ENCODE measurements at regions not wholly inside any gene's neighbourhood (a gene's known extent, or its start where the extent isn't known, plus 50 kb on each side); places are given as distances from the start of the nearest gene placed in this dataset.

DNA sequence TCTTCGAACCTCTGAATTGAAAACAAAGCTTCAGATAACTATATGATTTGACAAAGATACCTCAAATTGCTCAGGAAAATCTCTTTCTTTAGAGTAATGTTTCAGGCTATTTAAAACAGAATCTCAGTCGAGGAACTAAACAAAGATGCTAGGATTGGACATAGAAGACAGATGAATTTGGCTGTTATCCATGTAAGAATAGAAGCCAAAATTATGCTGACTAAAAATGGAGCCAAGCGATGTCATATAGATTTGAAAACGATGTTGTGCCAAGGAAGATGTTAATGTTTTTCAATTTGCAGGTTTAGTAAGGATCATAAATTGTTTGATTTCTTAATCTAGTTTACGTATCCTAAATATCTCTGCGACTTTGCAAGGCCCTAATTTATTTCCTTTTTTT lies 295.9 kb downstream of the FOXG1 start:
- no peaks in the 10 kb centered on the region for H3K9me3 ChIP-seq
- intact Hi-C loops (cut with DNase I) = no loop called here
- ATAC-seq = no peak
- no peak overlapping the region for H3K27ac ChIP-seq
- H3K27me3 ChIP-seq = no peaks in the 10 kb centered on the region
- H3K4me1 ChIP-seq = no peaks in the 10 kb centered on the region
- DNase-seq = no peak
- H3K36me3 ChIP-seq = no peaks in the 10 kb centered on the region
- H3K4me3 ChIP-seq = no peak overlapping the region
- TF ChIP-seq, protein P1, sequence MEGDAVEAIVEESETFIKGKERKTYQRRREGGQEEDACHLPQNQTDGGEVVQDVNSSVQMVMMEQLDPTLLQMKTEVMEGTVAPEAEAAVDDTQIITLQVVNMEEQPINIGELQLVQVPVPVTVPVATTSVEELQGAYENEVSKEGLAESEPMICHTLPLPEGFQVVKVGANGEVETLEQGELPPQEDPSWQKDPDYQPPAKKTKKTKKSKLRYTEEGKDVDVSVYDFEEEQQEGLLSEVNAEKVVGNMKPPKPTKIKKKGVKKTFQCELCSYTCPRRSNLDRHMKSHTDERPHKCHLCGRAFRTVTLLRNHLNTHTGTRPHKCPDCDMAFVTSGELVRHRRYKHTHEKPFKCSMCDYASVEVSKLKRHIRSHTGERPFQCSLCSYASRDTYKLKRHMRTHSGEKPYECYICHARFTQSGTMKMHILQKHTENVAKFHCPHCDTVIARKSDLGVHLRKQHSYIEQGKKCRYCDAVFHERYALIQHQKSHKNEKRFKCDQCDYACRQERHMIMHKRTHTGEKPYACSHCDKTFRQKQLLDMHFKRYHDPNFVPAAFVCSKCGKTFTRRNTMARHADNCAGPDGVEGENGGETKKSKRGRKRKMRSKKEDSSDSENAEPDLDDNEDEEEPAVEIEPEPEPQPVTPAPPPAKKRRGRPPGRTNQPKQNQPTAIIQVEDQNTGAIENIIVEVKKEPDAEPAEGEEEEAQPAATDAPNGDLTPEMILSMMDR (IDR thresholded peaks at IDR 0.05) = no peak

DNA sequence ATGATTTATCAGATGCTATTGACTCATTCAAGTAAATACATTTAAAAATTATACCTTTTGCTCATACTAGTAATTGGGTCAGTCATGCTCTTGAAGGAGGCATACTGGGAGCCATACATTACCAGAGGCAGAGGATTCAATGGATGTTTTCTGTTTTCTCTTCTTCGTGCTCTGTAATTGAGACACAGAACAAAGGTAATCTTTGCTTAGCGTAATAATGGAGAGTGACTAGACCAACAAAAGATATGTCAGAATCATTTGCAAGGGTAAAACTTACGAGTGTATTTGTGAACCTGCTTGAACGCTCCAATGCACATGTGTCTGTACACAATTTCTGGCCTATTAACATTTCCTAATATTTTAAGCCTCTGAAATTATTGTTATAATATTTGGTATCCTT lies 296.4 kb downstream of the FOXG1 start:
- no peak for ATAC-seq
- TF ChIP-seq, protein P1 (IDR thresholded peaks at IDR 0.05) = no peak
- no peak for DNase-seq

DNA sequence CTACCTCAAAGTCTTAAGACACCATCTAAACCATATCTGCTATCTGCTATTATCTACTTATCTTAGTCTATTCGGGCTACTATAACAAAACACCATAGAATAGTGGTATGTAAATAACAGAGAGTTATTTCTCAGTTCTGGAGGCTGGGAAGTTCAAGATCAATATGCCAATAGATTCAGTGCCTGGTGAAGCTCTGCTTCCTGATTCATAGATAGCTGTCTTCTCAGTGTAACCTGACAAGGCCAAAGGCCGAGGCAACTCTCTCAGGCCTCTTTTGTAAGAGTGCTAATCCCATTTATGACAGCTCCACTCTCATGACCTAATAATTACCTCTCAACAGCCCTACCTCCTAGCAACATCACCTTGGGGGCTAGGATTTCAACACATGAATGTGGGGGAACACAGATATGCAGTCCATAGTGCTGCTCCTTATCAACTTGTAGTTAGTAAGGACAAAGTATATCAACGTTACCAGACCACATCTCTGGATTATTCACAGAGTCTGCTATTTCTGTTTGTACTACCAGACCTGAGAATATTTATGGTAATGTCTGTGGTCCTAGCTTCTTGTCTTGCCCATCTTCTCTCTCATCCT lies 297.8 kb downstream of the FOXG1 start:
- TF ChIP-seq, protein P1 (IDR thresholded peaks at IDR 0.05) = no peak
- DNase-seq (no peak), ATAC-seq (no peak)

More for the DNA sequence above, 296.4 kb downstream of the FOXG1 start:
- Histone ChIP-seq H3K9me3 (no peaks in the 10 kb centered on the region), H3K36me3 (no peaks in the 10 kb centered on the region), H3K4me1 (no peaks in the 10 kb centered on the region), H3K27me3 (no peaks in the 10 kb centered on the region), H3K27ac (no peak overlapping the region), H3K4me3 (no peak overlapping the region)
- intact Hi-C loops (cut with DNase I) = no loop called here

DNA sequence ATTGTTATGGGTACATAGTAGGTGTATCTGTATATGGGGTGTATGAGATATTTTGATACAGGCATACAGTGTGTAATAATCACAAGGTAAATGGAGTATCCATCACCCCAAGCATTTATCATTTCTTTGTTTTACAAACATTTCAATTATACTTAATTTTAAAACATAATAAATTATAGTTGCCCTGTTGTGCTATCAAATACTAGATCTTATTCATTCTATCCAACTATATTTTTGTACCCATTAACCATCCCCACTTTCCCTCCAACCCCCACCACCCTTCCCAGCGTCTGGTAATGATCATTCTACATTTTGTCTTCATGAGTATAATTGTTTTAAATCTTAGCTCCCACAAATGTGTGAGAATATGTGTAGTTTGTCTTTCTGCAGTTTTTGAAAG lies 302.6 kb downstream of the FOXG1 start:
- intact Hi-C loops (cut with DNase I) = no loop called here
- H3K4me1 ChIP-seq = no peaks in the 10 kb centered on the region
- no peak for ATAC-seq
- TF ChIP-seq, protein P1 (IDR thresholded peaks at IDR 0.05) = no peak
- H3K9me3 ChIP-seq = no peaks in the 10 kb centered on the region
- H3K27ac ChIP-seq = no peak overlapping the region
- DNase-seq = no peak
- no peaks in the 10 kb centered on the region for H3K27me3 ChIP-seq
- no peaks in the 10 kb centered on the region for H3K36me3 ChIP-seq
- H3K4me3 ChIP-seq = no peak overlapping the region

More for the DNA sequence above, 297.8 kb downstream of the FOXG1 start:
- intact Hi-C loops (cut with DNase I) = no loop called here
- Histone ChIP-seq H3K27ac (no peak overlapping the region), H3K9me3 (no peaks in the 10 kb centered on the region), H3K36me3 (no peaks in the 10 kb centered on the region), H3K4me3 (no peak overlapping the region), H3K4me1 (no peaks in the 10 kb centered on the region), H3K27me3 (no peaks in the 10 kb centered on the region)

DNA sequence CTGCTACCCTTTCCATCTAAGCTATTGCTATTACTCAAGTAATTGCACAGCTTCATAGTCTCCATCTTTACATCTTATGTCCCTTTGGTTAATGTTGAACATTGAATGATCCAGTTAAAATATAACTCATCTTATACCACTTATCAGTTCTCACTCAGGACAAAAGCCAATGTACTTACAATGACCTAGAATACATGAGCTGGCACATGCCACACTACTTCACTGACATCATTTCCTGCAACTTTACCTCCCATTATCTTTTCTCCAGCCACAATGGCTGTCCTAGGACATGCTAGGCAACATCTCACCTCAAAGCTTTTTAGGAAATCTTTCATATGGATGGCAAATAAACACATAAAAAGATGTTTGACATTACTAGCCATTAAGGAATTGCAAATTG lies 309.2 kb downstream of the FOXG1 start:
- intact Hi-C loops (cut with DNase I) = no loop called here
- Histone ChIP-seq H3K27me3 (no peaks in the 10 kb centered on the region), H3K27ac (no peak overlapping the region), H3K4me3 (no peak overlapping the region), H3K36me3 (no peaks in the 10 kb centered on the region), H3K9me3 (no peaks in the 10 kb centered on the region), H3K4me1 (no peaks in the 10 kb centered on the region)
- TF ChIP-seq, protein P1 (IDR thresholded peaks at IDR 0.05) = no peak
- no peak for DNase-seq
- no peak for ATAC-seq

DNA sequence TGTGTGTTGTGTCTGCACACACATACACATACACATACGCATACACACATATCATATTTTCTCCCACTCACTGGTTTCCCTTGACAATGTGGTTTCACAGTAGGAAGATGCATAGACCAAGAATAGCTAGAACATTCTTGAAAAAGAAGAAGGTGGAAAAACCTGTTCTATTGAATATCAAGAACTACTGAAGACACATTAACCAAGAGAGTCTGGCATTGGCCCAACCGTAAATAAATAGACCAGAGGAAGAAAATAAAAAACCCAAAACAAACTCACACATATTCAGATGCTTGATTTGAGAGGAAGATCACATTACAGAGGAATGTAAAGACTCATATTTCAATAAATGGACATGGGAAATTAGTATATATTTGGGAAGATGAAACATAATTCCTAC lies 311.3 kb downstream of the FOXG1 start:
- no peaks in the 10 kb centered on the region for H3K4me1 ChIP-seq
- H3K9me3 ChIP-seq = no peaks in the 10 kb centered on the region
- H3K27me3 ChIP-seq = no peaks in the 10 kb centered on the region
- no peak overlapping the region for H3K27ac ChIP-seq
- TF ChIP-seq, protein P1 (IDR thresholded peaks at IDR 0.05) = no peak
- no peak for DNase-seq
- ATAC-seq = no peak
- intact Hi-C loops (cut with DNase I) = no loop called here
- H3K4me3 ChIP-seq = no peak overlapping the region
- no peaks in the 10 kb centered on the region for H3K36me3 ChIP-seq

Measured in upper lobe of right lung (tissue), 1 donor.